K562 (cell line): ENCODE measurements at regions not wholly inside any gene's neighbourhood (a gene's known extent, or its start where the extent isn't known, plus 50 kb on each side); places are given as distances from the start of the nearest gene placed in this dataset.

ENCODE experiments used
- CCAR2 ChIP-seq: fragments of 200-400 bp; formaldehyde crosslinking; IDR thresholded peaks from 2 replicates; pipeline ENCODE4 v1.6.1; 2017; ENCODE audit warnings: mild to moderate bottlenecking, low read depth, low read length
- CHD2 ChIP-seq: IDR thresholded peaks from 2 replicates; pipeline ENCODE4 v1.6.1; 2011; ENCODE audit warnings: low read depth, low read length
- EP400 ChIP-seq: fragments of 450-650 bp; IDR thresholded peaks from 2 replicates; pipeline ENCODE4 v1.6.1; 2017; ENCODE audit warnings: antibody characterized with exemption, mild to moderate bottlenecking, moderate library complexity
- MECOM ChIP-seq: fragments of 250-450 bp; sonication (Bioruptor Pico); IDR thresholded peaks from 2 replicates; pipeline ENCODE4 v1.8.0; 2022; ENCODE audit warnings: inconsistent platforms
- MTF1 ChIP-seq: fragments of 250-450 bp; sonication (Bioruptor Pico); IDR thresholded peaks from 2 replicates; pipeline ENCODE4 v1.9.0; 2021; ENCODE audit warnings: moderate library complexity, mild to moderate bottlenecking, inconsistent platforms, borderline replicate concordance
- NCOA2 ChIP-seq, 2 experiments: fragments of 450-650 bp; IDR thresholded peaks; 2 replicates each; pipeline ENCODE4 v1.6.1; 2018; ENCODE audit warnings: mild to moderate bottlenecking in 2 of 2, moderate library complexity in 1 of 2; ENCODE audit not compliant: partially characterized antibody in 2 of 2
- XRCC3 ChIP-seq: fragments of 450-650 bp; IDR thresholded peaks from 2 replicates; pipeline ENCODE4 v1.6.1; 2017; ENCODE audit warnings: mild to moderate bottlenecking, moderate library complexity
- ZNF133 ChIP-seq: fragments of 250-450 bp; sonication (Bioruptor Pico); IDR thresholded peaks from 2 replicates; pipeline ENCODE4 v1.4.0; 2020; ENCODE audit warnings: mild to moderate bottlenecking
- TF ChIP-seq, protein P1 (sequence below): fragments of 250-450 bp; sonication (Bioruptor Pico); IDR thresholded peaks from 2 replicates; pipeline ENCODE4 v1.8.0; 2021; ENCODE audit warnings: moderate library complexity, mild to moderate bottlenecking, inconsistent platforms
- TF ChIP-seq, protein P2 (sequence below): fragments of 200-600 bp; sonication (generic); IDR thresholded peaks from one replicate; pipeline ENCODE4 v1.6.1; 2012; ENCODE audit warnings: mild to moderate bottlenecking, low read depth, low read length, inconsistent platforms
- TF ChIP-seq, protein P3 (sequence below), 2 experiments: fragments of 450-650 bp in 1 of 2; sonication (generic) in 1 of 2; formaldehyde crosslinking in 1 of 2; IDR thresholded peaks in 1 of 2; conservative IDR thresholded peaks in 1 of 2; 2 replicates each; pipeline versions ENCODE4 v1.6.1 to v1.8.1; 2016 to 2023; ENCODE audit warnings: mild to moderate bottlenecking in 2 of 2, moderate library complexity in 2 of 2, inconsistent platforms in 1 of 2, missing genetic modification reagents in 1 of 2

DNA sequence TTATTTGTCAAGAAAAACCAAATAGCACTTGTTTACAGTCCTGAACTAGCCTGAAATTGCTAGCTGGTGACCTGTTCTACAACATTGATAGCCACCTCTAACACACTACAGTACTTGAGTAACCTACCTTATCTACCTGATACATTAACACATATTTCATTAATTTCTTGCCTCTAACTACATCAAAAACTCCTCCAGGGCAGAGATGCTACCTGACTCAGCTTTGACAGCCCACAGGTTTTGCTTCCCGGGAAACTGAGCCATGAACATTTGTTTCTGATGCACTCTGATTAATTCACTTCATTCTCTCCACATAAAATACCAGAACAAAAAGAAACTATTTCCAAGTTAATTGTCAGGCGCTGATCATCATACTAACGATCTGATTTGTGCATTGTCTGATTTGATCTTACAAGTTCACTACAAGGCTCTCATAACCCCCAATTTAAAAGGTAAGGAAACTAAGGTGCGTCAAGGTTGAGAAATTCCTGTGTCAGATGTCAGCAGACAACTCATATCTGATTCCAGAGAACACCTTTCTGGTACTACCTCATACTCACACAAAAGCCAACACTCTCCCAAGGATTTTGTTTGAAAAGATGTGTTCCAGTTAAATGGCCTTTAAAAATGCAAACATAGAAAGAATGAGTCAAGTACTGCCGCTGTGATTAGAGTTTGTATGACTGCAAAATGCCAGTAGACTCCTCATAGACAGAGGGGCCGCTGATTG is 768.7 kb downstream of the BCL11B start (continued):
- TF ChIP-seq, protein P1, sequence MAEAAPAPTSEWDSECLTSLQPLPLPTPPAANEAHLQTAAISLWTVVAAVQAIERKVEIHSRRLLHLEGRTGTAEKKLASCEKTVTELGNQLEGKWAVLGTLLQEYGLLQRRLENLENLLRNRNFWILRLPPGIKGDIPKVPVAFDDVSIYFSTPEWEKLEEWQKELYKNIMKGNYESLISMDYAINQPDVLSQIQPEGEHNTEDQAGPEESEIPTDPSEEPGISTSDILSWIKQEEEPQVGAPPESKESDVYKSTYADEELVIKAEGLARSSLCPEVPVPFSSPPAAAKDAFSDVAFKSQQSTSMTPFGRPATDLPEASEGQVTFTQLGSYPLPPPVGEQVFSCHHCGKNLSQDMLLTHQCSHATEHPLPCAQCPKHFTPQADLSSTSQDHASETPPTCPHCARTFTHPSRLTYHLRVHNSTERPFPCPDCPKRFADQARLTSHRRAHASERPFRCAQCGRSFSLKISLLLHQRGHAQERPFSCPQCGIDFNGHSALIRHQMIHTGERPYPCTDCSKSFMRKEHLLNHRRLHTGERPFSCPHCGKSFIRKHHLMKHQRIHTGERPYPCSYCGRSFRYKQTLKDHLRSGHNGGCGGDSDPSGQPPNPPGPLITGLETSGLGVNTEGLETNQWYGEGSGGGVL: no peak
- TF ChIP-seq, protein P2, sequence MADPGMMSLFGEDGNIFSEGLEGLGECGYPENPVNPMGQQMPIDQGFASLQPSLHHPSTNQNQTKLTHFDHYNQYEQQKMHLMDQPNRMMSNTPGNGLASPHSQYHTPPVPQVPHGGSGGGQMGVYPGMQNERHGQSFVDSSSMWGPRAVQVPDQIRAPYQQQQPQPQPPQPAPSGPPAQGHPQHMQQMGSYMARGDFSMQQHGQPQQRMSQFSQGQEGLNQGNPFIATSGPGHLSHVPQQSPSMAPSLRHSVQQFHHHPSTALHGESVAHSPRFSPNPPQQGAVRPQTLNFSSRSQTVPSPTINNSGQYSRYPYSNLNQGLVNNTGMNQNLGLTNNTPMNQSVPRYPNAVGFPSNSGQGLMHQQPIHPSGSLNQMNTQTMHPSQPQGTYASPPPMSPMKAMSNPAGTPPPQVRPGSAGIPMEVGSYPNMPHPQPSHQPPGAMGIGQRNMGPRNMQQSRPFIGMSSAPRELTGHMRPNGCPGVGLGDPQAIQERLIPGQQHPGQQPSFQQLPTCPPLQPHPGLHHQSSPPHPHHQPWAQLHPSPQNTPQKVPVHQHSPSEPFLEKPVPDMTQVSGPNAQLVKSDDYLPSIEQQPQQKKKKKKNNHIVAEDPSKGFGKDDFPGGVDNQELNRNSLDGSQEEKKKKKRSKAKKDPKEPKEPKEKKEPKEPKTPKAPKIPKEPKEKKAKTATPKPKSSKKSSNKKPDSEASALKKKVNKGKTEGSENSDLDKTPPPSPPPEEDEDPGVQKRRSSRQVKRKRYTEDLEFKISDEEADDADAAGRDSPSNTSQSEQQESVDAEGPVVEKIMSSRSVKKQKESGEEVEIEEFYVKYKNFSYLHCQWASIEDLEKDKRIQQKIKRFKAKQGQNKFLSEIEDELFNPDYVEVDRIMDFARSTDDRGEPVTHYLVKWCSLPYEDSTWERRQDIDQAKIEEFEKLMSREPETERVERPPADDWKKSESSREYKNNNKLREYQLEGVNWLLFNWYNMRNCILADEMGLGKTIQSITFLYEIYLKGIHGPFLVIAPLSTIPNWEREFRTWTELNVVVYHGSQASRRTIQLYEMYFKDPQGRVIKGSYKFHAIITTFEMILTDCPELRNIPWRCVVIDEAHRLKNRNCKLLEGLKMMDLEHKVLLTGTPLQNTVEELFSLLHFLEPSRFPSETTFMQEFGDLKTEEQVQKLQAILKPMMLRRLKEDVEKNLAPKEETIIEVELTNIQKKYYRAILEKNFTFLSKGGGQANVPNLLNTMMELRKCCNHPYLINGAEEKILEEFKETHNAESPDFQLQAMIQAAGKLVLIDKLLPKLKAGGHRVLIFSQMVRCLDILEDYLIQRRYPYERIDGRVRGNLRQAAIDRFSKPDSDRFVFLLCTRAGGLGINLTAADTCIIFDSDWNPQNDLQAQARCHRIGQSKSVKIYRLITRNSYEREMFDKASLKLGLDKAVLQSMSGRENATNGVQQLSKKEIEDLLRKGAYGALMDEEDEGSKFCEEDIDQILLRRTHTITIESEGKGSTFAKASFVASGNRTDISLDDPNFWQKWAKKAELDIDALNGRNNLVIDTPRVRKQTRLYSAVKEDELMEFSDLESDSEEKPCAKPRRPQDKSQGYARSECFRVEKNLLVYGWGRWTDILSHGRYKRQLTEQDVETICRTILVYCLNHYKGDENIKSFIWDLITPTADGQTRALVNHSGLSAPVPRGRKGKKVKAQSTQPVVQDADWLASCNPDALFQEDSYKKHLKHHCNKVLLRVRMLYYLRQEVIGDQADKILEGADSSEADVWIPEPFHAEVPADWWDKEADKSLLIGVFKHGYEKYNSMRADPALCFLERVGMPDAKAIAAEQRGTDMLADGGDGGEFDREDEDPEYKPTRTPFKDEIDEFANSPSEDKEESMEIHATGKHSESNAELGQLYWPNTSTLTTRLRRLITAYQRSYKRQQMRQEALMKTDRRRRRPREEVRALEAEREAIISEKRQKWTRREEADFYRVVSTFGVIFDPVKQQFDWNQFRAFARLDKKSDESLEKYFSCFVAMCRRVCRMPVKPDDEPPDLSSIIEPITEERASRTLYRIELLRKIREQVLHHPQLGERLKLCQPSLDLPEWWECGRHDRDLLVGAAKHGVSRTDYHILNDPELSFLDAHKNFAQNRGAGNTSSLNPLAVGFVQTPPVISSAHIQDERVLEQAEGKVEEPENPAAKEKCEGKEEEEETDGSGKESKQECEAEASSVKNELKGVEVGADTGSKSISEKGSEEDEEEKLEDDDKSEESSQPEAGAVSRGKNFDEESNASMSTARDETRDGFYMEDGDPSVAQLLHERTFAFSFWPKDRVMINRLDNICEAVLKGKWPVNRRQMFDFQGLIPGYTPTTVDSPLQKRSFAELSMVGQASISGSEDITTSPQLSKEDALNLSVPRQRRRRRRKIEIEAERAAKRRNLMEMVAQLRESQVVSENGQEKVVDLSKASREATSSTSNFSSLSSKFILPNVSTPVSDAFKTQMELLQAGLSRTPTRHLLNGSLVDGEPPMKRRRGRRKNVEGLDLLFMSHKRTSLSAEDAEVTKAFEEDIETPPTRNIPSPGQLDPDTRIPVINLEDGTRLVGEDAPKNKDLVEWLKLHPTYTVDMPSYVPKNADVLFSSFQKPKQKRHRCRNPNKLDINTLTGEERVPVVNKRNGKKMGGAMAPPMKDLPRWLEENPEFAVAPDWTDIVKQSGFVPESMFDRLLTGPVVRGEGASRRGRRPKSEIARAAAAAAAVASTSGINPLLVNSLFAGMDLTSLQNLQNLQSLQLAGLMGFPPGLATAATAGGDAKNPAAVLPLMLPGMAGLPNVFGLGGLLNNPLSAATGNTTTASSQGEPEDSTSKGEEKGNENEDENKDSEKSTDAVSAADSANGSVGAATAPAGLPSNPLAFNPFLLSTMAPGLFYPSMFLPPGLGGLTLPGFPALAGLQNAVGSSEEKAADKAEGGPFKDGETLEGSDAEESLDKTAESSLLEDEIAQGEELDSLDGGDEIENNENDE: no peak
- TF ChIP-seq, protein P3, sequence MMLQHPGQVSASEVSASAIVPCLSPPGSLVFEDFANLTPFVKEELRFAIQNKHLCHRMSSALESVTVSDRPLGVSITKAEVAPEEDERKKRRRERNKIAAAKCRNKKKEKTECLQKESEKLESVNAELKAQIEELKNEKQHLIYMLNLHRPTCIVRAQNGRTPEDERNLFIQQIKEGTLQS (IDR thresholded peaks at IDR 0.05): no peak
- TF ChIP-seq, protein P3 (CRISPR knock-in tag; conservative IDR thresholded peaks at IDR 0.05): no peak
- TF ChIP-seq NCOA2 (IDR thresholded peaks at IDR 0.05; ENCODE audit: partially characterized antibody in 2 of 2) (no peak), CCAR2 (no peak), CHD2 (no peak), XRCC3 (no peak), MTF1 (no peak), ZNF133 (CRISPR knock-in tag) (no peak), EP400 (no peak), MECOM (no peak)
